PFSK-1 (cell line): ENCODE measurements at regions not wholly inside any gene's neighbourhood (a gene's known extent, or its start where the extent isn't known, plus 50 kb on each side); places are given as distances from the start of the nearest gene placed in this dataset.

ENCODE experiments used
- FOXP2 ChIP-seq: optimal IDR thresholded peaks from 2 replicates; pipeline ENCODE3; 2011; ENCODE audit warnings: borderline replicate concordance, control low read depth, inconsistent platforms; ENCODE audit not compliant: insufficient read depth; ENCODE audit errors: extremely low read length, extremely low read depth
- POLR2AphosphoS5 ChIP-seq: IDR thresholded peaks from 2 replicates; pipeline ENCODE4 v1.6.1; 2012; ENCODE audit warnings: low read depth, mild to moderate bottlenecking, control low read depth, low read length, moderate library complexity
- SIN3A ChIP-seq: IDR thresholded peaks from 2 replicates; pipeline ENCODE4 v1.6.1; 2012; ENCODE audit warnings: mild to moderate bottlenecking, low read length, moderate library complexity, borderline replicate concordance; ENCODE audit not compliant: insufficient read depth
- TAF1 ChIP-seq: IDR thresholded peaks from 2 replicates; pipeline ENCODE4 v1.6.1; 2012; ENCODE audit warnings: low read length, control low read depth, borderline replicate concordance; ENCODE audit not compliant: insufficient read depth

- no peak for TF ChIP-seq TAF1
- TF ChIP-seq SIN3A = no peak
- TF ChIP-seq POLR2AphosphoS5 = no peak
- TF ChIP-seq FOXP2 = no peak
These were observed 89.8 kb downstream of the MBL2 start for GRCh38 chr10:52682766-52683165.
